ENCODE measurements at regions not wholly inside any gene's neighbourhood (a gene's known extent, or its start where the extent isn't known, plus 50 kb on each side); places are given as distances from the start of the nearest gene placed in this dataset.
A peak's percentile ranks its signal among the peaks of the same experiment; 100 is the strongest.

DNA sequence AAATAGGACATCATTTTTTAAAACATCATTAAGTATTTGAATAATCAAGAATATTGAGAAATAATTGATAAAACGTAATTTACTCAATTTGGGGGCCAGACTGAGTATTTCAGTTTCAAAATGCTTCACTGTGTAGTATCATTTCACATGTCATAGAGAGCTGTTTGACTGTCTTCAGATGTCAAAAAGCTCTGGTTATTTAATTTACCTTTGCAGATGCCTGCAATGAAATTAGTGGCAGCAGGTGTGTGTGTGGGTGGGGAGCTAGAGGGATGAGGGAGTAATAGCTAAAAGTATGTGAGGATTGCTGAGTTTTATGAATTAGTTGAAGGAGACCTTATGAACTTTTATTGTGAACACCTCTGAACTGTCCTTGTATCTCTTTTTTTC, 567.2 kb upstream of the MEF2C start:
- DNase-seq (ENCODE audit: low spot score), result no peak

GRCh38 chr5:89449392-89450148, 566.6 kb upstream of the MEF2C start:
- TF ChIP-seq EZH2 (IDR thresholded peaks at IDR 0.05; ENCODE audit: borderline replicate concordance), result no peak
- no peak for TF ChIP-seq CTCF (IDR thresholded peaks at IDR 0.05; ENCODE audit: poor library complexity)
- TF ChIP-seq EZH2phosphoT487 (IDR thresholded peaks at IDR 0.05; ENCODE audit: low read depth, severe bottlenecking, unreplicated experiment), result no peak
- Histone ChIP-seq H3K4me2 (peak overlapping the region; percentile 30), H2AFZ (no peak overlapping the region), H3K9me2 (replicated peaks; ENCODE audit: insufficient read depth) (no peaks in the 10 kb centered on the region), H4K20me1 (ENCODE audit: insufficient read depth, poor library complexity, severe bottlenecking) (no peaks in the 10 kb centered on the region), H3K27me3 (no peaks in the 10 kb centered on the region), H3K4me3 (no peak overlapping the region), H3K79me2 (no peaks in the 10 kb centered on the region), H3K4me1 (ENCODE audit: insufficient read depth) (no peaks in the 10 kb centered on the region), H3K27ac (no peak overlapping the region), H3K36me3 (replicated peaks; ENCODE audit: insufficient read depth, low read depth) (no peaks in the 10 kb centered on the region), H3K9me3 (ENCODE audit: low read depth) (no peaks in the 10 kb centered on the region)
- DNase-seq (ENCODE audit: low spot score), result no peak
- WGBS (ENCODE audit: low lambda C conversion rate, missing lambda C conversion rate), result 53% methylated on average over 3 of the region's 3 CpGs

More for the DNA sequence above, 567.2 kb upstream of the MEF2C start:
- no peak overlapping the region for H2AFZ ChIP-seq
- no peaks in the 10 kb centered on the region for H3K9me2 ChIP-seq (replicated peaks; ENCODE audit: insufficient read depth)
- H3K4me3 ChIP-seq, result no peak overlapping the region
- TF ChIP-seq CTCF (IDR thresholded peaks at IDR 0.05; ENCODE audit: poor library complexity), result no peak
- TF ChIP-seq EZH2 (IDR thresholded peaks at IDR 0.05; ENCODE audit: borderline replicate concordance), result no peak
- no peak for TF ChIP-seq EZH2phosphoT487 (IDR thresholded peaks at IDR 0.05; ENCODE audit: low read depth, severe bottlenecking, unreplicated experiment)
- no peaks in the 10 kb centered on the region for H3K9me3 ChIP-seq (ENCODE audit: low read depth)
- H3K4me1 ChIP-seq (ENCODE audit: insufficient read depth), result no peaks in the 10 kb centered on the region
- no peaks in the 10 kb centered on the region for H4K20me1 ChIP-seq (ENCODE audit: insufficient read depth, poor library complexity, severe bottlenecking)
- WGBS (ENCODE audit: low lambda C conversion rate, missing lambda C conversion rate), result 76% methylated on average over 1 of the region's 1 CpG
- H3K36me3 ChIP-seq (replicated peaks; ENCODE audit: insufficient read depth, low read depth), result no peaks in the 10 kb centered on the region
- no peaks in the 10 kb centered on the region for H3K27me3 ChIP-seq
- no peak overlapping the region for H3K4me2 ChIP-seq
- H3K79me2 ChIP-seq, result no peaks in the 10 kb centered on the region
- no peak overlapping the region for H3K27ac ChIP-seq

DNA sequence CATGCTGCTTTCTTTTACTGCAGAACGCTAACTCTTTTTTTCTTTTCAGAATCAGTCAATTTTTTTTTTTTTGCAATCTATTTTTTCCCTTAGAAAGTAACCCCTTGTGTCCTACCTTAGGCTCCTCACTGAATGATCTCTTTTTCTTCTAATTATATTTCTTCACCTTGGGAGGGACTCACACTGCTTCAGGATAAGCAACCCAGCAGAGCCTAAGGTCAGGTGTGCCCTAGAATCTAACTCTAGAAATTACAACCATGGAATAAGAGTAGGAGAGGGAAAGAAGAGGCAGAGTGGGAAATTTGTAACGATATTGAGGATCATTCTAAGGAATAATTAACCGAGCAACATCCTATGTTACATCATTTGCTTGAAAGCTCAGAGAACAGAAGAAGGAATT, 564.0 kb upstream of the MEF2C start:
- Histone ChIP-seq H3K4me1 (ENCODE audit: insufficient read depth) (no peaks in the 10 kb centered on the region), H3K9me2 (replicated peaks; ENCODE audit: insufficient read depth) (no peaks in the 10 kb centered on the region), H3K4me2 (no peak overlapping the region), H3K36me3 (replicated peaks; ENCODE audit: insufficient read depth, low read depth) (no peaks in the 10 kb centered on the region), H3K4me3 (no peak overlapping the region), H3K9me3 (ENCODE audit: low read depth) (no peaks in the 10 kb centered on the region), H3K79me2 (no peaks in the 10 kb centered on the region), H3K27me3 (no peaks in the 10 kb centered on the region), H4K20me1 (ENCODE audit: insufficient read depth, poor library complexity, severe bottlenecking) (no peaks in the 10 kb centered on the region), H2AFZ (no peak overlapping the region), H3K27ac (no peak overlapping the region)
- DNase-seq (ENCODE audit: low spot score), result no peak
- WGBS (ENCODE audit: low lambda C conversion rate, missing lambda C conversion rate), result 80% methylated on average over 3 of the region's 3 CpGs
- TF ChIP-seq CTCF (IDR thresholded peaks at IDR 0.05; ENCODE audit: poor library complexity) (no peak), EZH2 (IDR thresholded peaks at IDR 0.05; ENCODE audit: borderline replicate concordance) (no peak), EZH2phosphoT487 (IDR thresholded peaks at IDR 0.05; ENCODE audit: low read depth, severe bottlenecking, unreplicated experiment) (no peak)
